HG02885 (cell line): ENCODE measurements at regions not wholly inside any gene's neighbourhood (a gene's known extent, or its start where the extent isn't known, plus 50 kb on each side); places are given as distances from the start of the nearest gene placed in this dataset.

ENCODE experiments used
- ATAC-seq: cut with Tn5 transposase; IDR thresholded peaks from one replicate; pipeline ENCODE4 v1.9.1; 2021; ENCODE audit warnings: mild to moderate bottlenecking; ENCODE audit not compliant: unreplicated experiment, poor library complexity

DNA sequence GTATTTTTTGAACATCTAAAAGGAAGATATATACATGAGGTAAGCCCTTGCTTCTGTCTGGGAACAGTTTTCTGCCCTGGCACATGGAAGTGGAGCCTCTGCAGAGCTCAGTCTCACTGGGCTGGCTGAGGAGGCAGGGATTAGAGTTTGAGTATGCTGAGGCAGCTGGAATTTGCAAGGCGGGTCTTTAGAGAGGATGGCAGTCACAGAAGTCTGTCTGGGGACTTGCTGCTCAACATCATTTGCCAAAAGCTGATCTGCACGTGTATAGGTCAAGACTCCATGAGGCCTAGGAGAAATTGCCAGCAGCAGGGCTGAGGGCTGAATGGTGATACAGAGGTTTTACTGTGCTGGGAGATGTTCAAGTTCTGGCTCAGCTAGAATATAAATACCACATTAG, 163.6 kb upstream of the ANK2 start:
- ATAC-seq: no peak

- no peak for ATAC-seq
These were observed 160.8 kb upstream of the ANK2 start for GRCh38 chr4:112888622-112889021.

DNA sequence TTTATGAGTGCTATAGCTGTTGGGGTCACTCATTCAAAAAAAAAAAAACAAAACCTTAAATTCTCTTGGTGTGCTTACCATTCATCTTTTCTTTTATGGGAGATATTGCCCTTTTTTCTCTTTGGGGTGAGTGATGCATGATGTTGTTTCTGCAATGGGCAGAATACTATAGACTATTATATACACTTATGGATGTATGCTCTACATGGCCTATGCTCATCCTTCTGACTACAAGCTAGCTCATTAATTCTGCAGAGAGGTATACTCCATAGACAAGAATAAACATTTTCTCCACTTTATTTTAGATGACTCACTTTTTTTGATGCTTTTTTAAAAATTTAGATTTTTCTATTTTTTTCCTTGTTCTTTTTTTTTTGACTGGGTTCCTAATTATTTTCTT, 160.3 kb upstream of the ANK2 start:
- ATAC-seq: no peak

DNA sequence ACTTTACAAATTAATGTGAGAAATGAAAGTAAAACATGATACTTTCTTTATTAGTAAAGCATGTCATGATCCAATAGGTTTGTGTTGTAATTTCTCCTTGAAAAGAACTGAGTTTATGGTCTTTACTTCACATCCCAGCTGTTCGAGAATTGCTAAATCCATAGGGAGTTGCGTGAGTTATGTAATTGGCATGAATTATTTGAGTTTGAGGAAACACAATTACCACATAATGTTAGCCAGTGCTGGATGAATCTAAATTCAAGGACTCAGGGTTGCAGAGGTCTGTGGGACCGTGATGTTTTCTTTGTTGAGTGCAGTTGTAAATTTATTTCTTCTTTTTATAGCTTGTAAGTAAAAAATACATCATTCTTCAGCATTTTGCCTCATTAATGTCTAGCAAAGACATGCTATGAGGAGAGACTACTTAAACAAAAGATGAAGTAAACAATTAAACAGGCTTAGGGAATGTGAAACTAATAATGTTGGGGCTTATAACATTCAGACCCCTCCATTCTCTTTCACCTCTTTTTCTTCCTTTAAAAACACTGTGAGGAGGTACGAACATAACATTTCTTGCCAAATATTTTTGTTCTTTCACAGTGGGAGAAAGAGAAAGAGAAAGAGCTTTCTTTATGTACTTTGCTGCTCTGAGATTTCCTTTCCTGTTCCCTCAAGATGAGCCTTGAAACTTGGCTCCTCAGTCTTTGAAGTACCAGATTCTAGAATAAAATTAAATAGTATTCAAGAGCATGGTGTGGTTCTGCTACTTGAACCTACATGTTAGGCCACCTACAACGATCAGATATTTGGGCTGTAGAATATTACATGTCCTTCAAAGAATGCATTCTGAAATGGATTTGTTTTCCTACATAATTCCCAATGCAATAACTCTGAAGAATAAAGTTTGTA, 159.6 kb upstream of the ANK2 start:
- no peak for ATAC-seq

DNA sequence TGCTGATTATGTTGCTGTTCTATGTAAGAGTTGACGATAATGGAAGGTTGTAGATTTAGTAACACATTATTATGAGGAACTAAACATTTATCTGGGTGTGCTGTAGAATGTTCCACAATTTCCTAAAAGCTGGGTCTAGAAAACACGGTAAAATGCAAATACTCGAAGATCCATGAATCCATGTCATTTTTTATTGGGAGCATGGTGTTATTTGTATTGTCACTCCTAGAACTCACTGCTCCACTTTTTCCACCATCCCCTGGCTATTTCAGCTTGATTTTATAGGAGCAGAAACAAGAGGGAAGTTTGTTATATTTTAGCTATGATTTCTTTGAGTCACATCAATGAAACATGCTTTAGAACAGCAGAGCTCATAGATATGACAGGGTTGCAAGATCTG, 155.0 kb upstream of the ANK2 start:
- ATAC-seq: no peak

DNA sequence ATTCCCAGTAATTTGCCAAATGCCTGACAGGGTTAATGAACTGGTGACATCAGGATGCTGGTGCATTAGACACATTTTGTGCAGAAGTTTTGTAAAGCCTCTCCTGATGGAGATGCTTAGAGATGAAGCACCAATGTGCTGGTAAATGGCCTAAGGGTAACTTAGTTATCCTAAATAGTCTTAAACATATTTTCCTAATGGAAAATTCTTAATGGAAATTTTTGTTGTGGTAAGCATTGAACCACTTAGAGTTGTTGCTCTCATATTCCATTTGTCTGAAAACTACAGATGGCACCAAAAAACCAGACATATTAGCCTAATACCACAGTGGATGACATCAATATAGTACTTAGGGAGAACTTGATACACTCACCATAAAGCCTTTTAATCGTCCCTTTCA, 154.5 kb upstream of the ANK2 start:
- no peak for ATAC-seq

DNA sequence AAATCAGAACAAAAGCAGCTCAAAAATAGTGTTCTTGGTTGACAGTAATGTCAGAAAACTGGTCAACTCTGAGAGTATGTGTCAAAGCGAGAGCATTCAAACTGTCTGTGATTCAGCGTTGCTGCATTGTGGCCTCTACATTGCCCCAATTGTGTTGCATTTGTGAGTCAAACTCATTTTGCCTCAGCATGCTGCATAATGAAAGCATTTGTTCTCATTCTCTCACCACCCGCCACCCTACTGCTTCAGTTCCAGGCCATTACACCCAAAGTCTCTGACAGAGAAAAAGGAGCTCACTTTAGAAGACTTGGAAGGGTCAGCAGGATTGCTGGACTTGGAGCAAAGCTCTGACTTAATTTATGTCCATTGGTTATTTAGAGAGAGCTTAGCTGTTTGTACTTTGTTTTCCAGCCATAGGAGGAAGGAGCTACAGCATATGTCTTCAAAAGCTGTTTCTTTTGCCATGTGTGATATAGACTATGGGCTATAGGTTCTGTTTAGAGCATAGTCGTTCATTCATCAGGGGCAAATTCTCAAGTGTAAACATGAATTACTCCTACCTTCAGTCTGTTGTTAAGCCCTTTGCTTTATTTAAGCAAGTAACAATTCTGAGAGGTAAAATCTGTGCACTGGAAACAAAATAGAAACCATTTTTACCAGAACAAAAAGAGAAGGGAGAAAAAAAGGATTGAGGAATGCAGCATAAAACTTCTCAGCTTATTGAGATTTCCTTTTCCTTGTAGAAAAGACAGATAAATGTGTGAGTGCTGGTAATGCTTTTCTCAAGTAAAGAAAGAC, 153.4 kb upstream of the ANK2 start:
- ATAC-seq: peak; percentile 74

DNA sequence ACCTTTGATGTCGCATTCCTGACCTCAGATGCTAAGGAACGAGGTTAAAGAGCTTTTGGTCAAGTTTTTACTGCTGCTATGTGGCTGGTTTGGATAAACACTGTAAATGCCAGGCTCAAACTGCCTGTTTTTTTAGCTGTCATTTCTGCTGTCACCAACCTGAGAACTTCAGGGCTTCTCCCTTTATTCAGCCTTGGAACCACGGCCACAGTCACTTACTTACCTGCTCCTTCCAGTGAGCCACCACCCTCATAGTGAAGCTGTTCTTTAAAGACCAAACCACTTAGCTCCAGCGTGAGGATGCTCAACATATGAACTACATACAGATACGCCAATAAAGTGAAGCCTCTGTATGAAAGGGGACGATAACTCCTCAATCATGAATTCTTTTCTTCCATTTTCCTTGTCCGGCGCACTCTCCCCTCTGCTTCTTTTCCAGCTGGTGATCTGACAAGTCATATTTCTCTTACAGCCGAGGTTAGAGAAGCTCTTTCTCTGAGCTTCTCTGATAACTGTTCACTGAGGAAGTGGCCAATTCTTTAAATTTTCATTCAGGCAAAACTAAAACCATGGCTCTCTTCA, 152.8 kb upstream of the ANK2 start:
- ATAC-seq: no peak

DNA sequence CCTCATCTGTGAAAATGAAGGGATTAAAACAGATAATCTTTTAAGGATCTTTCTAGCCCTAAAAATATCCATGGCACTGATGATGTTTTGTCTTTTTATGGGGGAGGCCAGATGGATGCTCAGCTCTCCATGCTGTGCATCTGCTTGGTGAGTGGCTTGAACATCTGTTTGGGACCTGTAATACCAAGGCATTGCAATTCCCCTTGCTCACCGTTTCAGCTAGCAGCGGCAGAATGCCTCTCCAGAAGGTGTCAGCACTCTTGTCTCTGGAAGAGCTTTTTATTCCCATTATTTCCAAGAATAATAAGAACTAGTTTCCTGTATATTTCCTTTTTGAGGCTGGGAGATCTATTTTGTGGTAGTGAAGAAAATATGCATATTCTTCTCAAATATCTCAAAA, 151.9 kb upstream of the ANK2 start:
- ATAC-seq: no peak

DNA sequence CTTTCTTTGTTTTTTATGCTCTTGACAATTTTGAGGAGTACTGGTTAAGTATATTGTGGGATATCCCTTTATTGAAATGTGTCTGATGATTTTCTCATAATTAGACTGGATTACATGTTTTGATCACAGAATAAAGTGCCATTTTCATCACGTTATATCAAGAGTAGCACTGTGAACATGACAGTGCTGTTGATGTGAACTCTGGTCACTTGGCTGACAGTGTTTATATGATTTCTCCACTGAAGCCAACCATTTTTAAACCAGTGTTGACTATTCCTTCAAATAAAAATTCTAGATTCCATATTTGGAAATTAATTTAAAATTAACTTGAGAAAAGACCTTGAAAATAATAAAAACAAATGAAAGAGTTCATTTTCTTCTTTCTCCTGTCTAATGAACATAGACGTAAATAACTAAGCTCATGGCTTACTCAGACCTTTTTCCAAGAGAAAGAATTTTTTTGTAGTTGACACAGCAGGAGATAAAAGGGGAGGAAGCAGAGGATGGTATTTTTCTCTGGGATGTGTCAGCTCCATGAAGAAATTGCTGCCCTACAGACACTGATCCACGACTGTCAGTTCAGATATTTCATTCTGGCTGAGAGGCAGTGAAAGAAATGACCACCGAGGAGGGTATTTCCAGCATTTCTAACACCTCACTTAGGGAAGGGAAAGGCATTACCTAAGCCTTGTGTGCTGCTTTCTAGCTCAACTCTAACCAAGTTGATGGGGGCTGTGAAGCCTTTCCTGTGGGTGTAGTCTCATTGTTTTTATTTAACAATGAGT, 150.9 kb upstream of the ANK2 start:
- no peak for ATAC-seq

GRCh38 chr4:112900416-112900815, 149.0 kb upstream of the ANK2 start:
- ATAC-seq: no peak

GRCh38 chr4:112901962-112902411, 147.5 kb upstream of the ANK2 start:
- no peak for ATAC-seq

- ATAC-seq: no peak
These were observed 143.7 kb upstream of the ANK2 start for GRCh38 chr4:112905728-112906127.

DNA sequence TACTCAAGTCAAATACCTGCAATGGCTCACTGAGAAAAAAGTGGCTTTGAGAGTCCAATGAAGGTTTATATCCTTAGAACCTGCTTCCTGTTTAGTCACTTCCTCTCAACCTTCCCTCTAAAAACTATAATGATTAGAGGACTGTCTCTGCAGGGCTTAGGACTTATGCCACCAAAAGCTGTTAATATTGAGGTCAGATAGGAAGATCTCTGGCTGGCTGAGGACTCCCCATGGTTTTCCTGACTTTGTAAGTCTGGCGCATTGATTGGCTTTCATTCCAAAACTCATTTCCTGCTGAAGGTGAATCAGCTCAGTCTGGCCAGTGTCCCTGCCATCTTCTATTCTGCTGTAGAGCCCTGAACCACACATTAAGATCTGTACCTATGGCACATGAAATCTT, 140.9 kb upstream of the ANK2 start:
- ATAC-seq: no peak

DNA sequence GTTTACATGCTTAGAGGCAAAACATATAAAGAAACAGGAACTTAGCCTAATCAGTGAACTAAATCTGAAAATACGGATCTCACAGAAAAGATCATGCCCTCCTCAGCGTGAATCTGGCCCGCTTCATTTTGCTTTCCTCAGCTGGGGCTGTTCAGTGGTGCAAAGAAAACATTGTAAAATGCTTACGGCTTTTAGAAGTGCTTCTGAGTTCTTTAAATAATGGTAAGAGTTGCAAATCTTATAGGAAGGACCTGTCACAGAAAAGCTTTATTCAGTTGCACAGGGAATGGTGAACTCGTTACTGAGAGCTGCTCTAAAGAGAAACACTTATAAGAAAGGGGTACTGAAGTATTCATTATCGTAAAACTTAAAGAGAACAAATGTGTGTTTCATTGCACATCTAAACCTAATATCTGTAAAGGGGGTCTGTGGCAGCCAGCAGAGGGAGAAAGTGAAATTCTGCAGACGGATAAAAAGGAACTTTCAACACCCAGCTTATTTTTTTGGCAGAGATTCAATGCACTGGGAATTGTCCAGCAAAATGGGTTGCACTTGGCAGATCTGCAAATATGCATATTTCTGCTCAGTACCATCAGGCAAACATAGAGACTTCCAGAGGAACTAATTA, 139.2 kb upstream of the ANK2 start:
- peak; percentile 64 for ATAC-seq

GRCh38 chr4:112916868-112917267, 132.6 kb upstream of the ANK2 start:
- ATAC-seq: no peak

DNA sequence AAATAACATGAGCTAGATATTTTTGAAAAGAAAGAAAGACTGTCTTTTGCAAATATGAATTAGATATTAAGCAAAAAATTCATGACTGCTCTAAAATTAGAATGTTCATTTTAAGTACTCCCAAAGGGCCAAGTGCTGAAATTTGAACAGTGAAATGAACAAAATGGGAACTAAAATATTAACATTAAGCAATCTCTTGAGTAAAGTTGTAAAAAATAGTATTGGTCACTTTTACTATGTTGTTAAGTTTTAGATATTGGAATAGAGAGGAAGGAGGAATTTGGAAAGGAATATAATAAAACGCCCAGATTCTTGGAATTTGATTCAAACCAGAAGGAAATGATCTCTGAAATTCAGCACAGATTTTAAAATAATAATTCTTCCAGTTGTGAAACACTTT, 125.9 kb upstream of the ANK2 start:
- ATAC-seq: no peak

GRCh38 chr4:112926819-112927218, 122.6 kb upstream of the ANK2 start:
- ATAC-seq: no peak

GRCh38 chr4:112927544-112927943, 121.9 kb upstream of the ANK2 start:
- ATAC-seq: no peak

GRCh38 chr4:112931001-112931400, 118.5 kb upstream of the ANK2 start:
- ATAC-seq: no peak
